GM23338 (cell line): ENCODE measurements at regions not wholly inside any gene's neighbourhood (a gene's known extent, or its start where the extent isn't known, plus 50 kb on each side); places are given as distances from the start of the nearest gene placed in this dataset.

Experiments used
- ATAC-seq: fragments of 200-7000 bp; cut with Tn5 transposase; 3 replicates; pipeline ENCODE4 v1.9.1; 2020
- DNase-seq: peaks from one replicate; pipeline ENCODE4 v3.0.0-alpha.2; 2015; ENCODE audit warnings: low spot score
- H2AFZ ChIP-seq: fragments of 200-600 bp; sonication (generic); 2 replicates; pipeline ENCODE4 v1.8.0; 2016; ENCODE audit warnings: antibody characterized with exemption, mild to moderate bottlenecking, moderate library complexity
- H3F3A ChIP-seq: fragments of 200-600 bp; sonication (generic); replicated peaks from 2 replicates; pipeline ENCODE4 v1.8.0; 2017; ENCODE audit warnings: antibody characterized with exemption, mixed run types, low read depth
- H3K27ac ChIP-seq: fragments of 200-600 bp; sonication (generic); 2 replicates; pipeline ENCODE4 v1.6.1; 2016; ENCODE audit warnings: low read depth
- H3K27me3 ChIP-seq: fragments of 200-600 bp; sonication (generic); 2 replicates; pipeline ENCODE4 v1.8.0; 2016; ENCODE audit warnings: mild to moderate bottlenecking, mixed run types, moderate library complexity; ENCODE audit not compliant: insufficient read depth
- H3K36me3 ChIP-seq: fragments of 200-600 bp; sonication (generic); 2 replicates; pipeline ENCODE4 v1.8.0; 2016; ENCODE audit warnings: mild to moderate bottlenecking; ENCODE audit not compliant: insufficient read depth
- H3K4me1 ChIP-seq: fragments of 200-600 bp; sonication (generic); 2 replicates; pipeline ENCODE4 v1.8.0; 2016; ENCODE audit warnings: mild to moderate bottlenecking, moderate library complexity; ENCODE audit not compliant: insufficient read depth
- H3K4me2 ChIP-seq: fragments of 200-600 bp; sonication (generic); 2 replicates; pipeline ENCODE4 v1.7.1; 2017; ENCODE audit warnings: mixed run types
- H3K4me3 ChIP-seq: fragments of 200-600 bp; sonication (generic); 2 replicates; pipeline ENCODE4 v1.6.1; 2016; ENCODE audit warnings: mixed run types
- H3K79me2 ChIP-seq: fragments of 200-600 bp; sonication (generic); replicated peaks from 2 replicates; pipeline ENCODE4 v1.8.0; 2017; ENCODE audit warnings: mild to moderate bottlenecking; ENCODE audit not compliant: insufficient read depth
- H3K9me2 ChIP-seq: fragments of 200-600 bp; sonication (generic); 2 replicates; pipeline ENCODE4 v1.8.0; 2017; ENCODE audit not compliant: insufficient read depth
- H4K20me1 ChIP-seq: fragments of 200-600 bp; sonication (generic); replicated peaks from 2 replicates; pipeline ENCODE4 v1.8.0; 2017; ENCODE audit warnings: mild to moderate bottlenecking; ENCODE audit not compliant: insufficient read depth
- H3K27ac Mint-ChIP-seq: 2 replicates; pipeline ENCODE4 v1.8.0; 2020; ENCODE audit warnings: inconsistent platforms, mild to moderate bottlenecking, moderate library complexity, mixed read lengths
- H3K27me3 Mint-ChIP-seq: 3 replicates; pipeline ENCODE4 v1.8.0; 2022; ENCODE audit warnings: low read depth, mild to moderate bottlenecking, moderate library complexity, mixed read lengths, inconsistent platforms; ENCODE audit not compliant: insufficient read depth, poor library complexity
- H3K36me3 Mint-ChIP-seq: 3 replicates; pipeline ENCODE4 v1.8.0; 2021; ENCODE audit warnings: low read depth, mild to moderate bottlenecking, inconsistent platforms, moderate library complexity, mixed read lengths
- H3K4me1 Mint-ChIP-seq: 3 replicates; pipeline ENCODE4 v1.8.0; 2020; ENCODE audit warnings: mild to moderate bottlenecking, inconsistent platforms, mixed read lengths
- H3K4me3 Mint-ChIP-seq: 3 replicates; pipeline ENCODE4 v1.8.0; 2021; ENCODE audit warnings: moderate library complexity, mild to moderate bottlenecking, inconsistent platforms, mixed read lengths
- H3K9me3 Mint-ChIP-seq: 3 replicates; pipeline ENCODE4 v1.8.0; 2020; ENCODE audit warnings: moderate library complexity, mild to moderate bottlenecking, inconsistent platforms, mixed read lengths
- CREB1 ChIP-seq: fragments of 250-450 bp; sonication (Bioruptor Pico); IDR thresholded peaks from 2 replicates; pipeline ENCODE4 v1.5.0; 2020; ENCODE audit warnings: low read depth, mild to moderate bottlenecking, moderate library complexity
- CTCF ChIP-seq, 2 experiments: fragments of 200-600 bp in 1 of 2; sonication (generic) in 1 of 2; conservative IDR thresholded peaks; 2 replicates each; pipeline versions ENCODE4 v1.5.1 to v1.6.1; 2016 to 2017; ENCODE audit warnings: antibody characterized with exemption in 2 of 2, low read depth in 2 of 2, mild to moderate bottlenecking in 2 of 2, moderate library complexity in 1 of 2
- EZH2 ChIP-seq: fragments of 200-600 bp; sonication (generic); IDR thresholded peaks from one replicate; pipeline ENCODE4 v1.8.0; 2017; ENCODE audit warnings: antibody characterized with exemption, mild to moderate bottlenecking, low read depth; ENCODE audit not compliant: unreplicated experiment
- EZH2phosphoT487 ChIP-seq: fragments of 200-600 bp; sonication (generic); IDR thresholded peaks from one replicate; pipeline ENCODE4 v1.8.1; 2018; ENCODE audit warnings: antibody characterized with exemption; ENCODE audit not compliant: unreplicated experiment
- JUNB ChIP-seq: IDR thresholded peaks from one replicate; pipeline ENCODE4 v1.6.1; 2016; ENCODE audit warnings: antibody characterized with exemption; ENCODE audit not compliant: unreplicated experiment
- NANOG ChIP-seq: IDR thresholded peaks from 2 replicates; pipeline ENCODE4 v1.6.1; 2016; ENCODE audit warnings: antibody characterized with exemption, borderline replicate concordance
- REST ChIP-seq: IDR thresholded peaks from one replicate; pipeline ENCODE4 v1.6.1; 2018; ENCODE audit warnings: antibody characterized with exemption; ENCODE audit not compliant: unreplicated experiment
- STAT1 ChIP-seq: IDR thresholded peaks from one replicate; pipeline ENCODE4 v1.6.1; 2016; ENCODE audit warnings: antibody characterized with exemption; ENCODE audit not compliant: unreplicated experiment
- ZNF114 ChIP-seq: fragments of 250-450 bp; sonication (Bioruptor Pico); IDR thresholded peaks from 2 replicates; pipeline ENCODE4 v1.5.0; 2020; ENCODE audit warnings: mild to moderate bottlenecking, moderate library complexity
- ZNF331 ChIP-seq: fragments of 250-450 bp; sonication (Bioruptor Pico); IDR thresholded peaks from 2 replicates; pipeline ENCODE4 v1.5.0; 2020; ENCODE audit warnings: low read depth, mild to moderate bottlenecking, moderate library complexity
- TF ChIP-seq, protein P1 (sequence below): fragments of 250-450 bp; sonication (Bioruptor Pico); IDR thresholded peaks from 2 replicates; pipeline ENCODE4 v1.5.0; 2020; ENCODE audit warnings: mild to moderate bottlenecking, moderate library complexity

DNA sequence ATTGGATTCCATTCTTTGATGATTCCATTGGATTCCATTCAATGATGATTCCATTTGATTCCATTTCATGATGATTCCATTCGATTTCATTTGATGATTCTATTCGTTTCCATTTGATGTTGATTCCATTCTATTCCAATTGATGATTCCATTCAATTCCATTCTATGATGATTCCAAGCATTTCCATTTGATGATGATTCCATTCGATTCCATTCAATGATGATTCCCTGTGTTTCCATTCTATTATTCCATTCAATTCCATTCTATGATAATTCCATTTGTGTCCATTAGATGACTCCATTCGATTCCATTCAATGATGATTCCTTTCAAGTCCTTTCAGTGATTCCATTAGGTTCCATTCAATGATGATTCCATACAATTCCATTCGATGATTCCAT is 1090.5 kb downstream of the RPIA start (continued):
- TF ChIP-seq, protein P1, sequence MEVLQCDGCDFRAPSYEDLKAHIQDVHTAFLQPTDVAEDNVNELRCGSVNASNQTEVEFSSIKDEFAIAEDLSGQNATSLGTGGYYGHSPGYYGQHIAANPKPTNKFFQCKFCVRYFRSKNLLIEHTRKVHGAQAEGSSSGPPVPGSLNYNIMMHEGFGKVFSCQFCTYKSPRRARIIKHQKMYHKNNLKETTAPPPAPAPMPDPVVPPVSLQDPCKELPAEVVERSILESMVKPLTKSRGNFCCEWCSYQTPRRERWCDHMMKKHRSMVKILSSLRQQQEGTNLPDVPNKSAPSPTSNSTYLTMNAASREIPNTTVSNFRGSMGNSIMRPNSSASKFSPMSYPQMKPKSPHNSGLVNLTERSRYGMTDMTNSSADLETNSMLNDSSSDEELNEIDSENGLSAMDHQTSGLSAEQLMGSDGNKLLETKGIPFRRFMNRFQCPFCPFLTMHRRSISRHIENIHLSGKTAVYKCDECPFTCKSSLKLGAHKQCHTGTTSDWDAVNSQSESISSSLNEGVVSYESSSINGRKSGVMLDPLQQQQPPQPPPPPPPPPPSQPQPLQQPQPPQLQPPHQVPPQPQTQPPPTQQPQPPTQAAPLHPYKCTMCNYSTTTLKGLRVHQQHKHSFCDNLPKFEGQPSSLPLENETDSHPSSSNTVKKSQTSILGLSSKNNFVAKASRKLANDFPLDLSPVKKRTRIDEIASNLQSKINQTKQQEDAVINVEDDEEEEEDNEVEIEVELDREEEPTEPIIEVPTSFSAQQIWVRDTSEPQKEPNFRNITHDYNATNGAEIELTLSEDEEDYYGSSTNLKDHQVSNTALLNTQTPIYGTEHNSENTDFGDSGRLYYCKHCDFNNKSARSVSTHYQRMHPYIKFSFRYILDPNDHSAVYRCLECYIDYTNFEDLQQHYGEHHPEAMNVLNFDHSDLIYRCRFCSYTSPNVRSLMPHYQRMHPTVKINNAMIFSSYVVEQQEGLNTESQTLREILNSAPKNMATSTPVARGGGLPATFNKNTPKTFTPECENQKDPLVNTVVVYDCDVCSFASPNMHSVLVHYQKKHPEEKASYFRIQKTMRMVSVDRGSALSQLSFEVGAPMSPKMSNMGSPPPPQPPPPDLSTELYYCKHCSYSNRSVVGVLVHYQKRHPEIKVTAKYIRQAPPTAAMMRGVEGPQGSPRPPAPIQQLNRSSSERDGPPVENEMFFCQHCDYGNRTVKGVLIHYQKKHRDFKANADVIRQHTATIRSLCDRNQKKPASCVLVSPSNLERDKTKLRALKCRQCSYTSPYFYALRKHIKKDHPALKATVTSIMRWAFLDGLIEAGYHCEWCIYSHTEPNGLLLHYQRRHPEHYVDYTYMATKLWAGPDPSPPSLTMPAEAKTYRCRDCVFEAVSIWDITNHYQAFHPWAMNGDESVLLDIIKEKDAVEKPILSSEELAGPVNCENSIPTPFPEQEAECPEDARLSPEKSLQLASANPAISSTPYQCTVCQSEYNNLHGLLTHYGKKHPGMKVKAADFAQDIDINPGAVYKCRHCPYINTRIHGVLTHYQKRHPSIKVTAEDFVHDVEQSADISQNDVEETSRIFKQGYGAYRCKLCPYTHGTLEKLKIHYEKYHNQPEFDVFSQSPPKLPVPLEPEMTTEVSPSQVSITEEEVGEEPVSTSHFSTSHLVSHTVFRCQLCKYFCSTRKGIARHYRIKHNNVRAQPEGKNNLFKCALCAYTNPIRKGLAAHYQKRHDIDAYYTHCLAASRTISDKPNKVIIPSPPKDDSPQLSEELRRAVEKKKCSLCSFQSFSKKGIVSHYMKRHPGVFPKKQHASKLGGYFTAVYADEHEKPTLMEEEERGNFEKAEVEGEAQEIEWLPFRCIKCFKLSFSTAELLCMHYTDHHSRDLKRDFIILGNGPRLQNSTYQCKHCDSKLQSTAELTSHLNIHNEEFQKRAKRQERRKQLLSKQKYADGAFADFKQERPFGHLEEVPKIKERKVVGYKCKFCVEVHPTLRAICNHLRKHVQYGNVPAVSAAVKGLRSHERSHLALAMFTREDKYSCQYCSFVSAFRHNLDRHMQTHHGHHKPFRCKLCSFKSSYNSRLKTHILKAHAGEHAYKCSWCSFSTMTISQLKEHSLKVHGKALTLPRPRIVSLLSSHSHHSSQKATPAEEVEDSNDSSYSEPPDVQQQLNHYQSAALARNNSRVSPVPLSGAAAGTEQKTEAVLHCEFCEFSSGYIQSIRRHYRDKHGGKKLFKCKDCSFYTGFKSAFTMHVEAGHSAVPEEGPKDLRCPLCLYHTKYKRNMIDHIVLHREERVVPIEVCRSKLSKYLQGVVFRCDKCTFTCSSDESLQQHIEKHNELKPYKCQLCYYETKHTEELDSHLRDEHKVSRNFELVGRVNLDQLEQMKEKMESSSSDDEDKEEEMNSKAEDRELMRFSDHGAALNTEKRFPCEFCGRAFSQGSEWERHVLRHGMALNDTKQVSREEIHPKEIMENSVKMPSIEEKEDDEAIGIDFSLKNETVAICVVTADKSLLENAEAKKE (CRISPR knock-in tag): no peak
- TF ChIP-seq EZH2: no peak
- TF ChIP-seq REST: no peak
- no peak for TF ChIP-seq JUNB
- TF ChIP-seq CREB1: no peak

- Mint-ChIP-seq H3K27ac (no peak overlapping the region), H3K27me3 (peaks cover 21% of the 10 kb centered on the region), H3K36me3 (peaks cover 92% of the 10 kb centered on the region), H3K4me1 (no peaks in the 10 kb centered on the region), H3K4me3 (no peak overlapping the region), H3K9me3 (peaks cover 100% of the 10 kb centered on the region)
- no peak overlapping the region for H3K27ac ChIP-seq
- H2AFZ ChIP-seq: no peak overlapping the region
- no peaks in the 10 kb centered on the region for H3K79me2 ChIP-seq
- H3F3A ChIP-seq: no peaks in the 10 kb centered on the region
- H3K27me3 ChIP-seq: no peaks in the 10 kb centered on the region
- no peaks in the 10 kb centered on the region for H3K9me2 ChIP-seq
- no peaks in the 10 kb centered on the region for H4K20me1 ChIP-seq
- peaks cover 47% of the 10 kb centered on the region for H3K36me3 ChIP-seq
- H3K4me3 ChIP-seq: no peak overlapping the region
- ATAC-seq (no peak), DNase-seq (no peak)
- H3K4me1 ChIP-seq: no peaks in the 10 kb centered on the region
- no peak overlapping the region for H3K4me2 ChIP-seq
- TF ChIP-seq EZH2phosphoT487 (no peak), ZNF114 (CRISPR knock-in tag) (no peak), NANOG (no peak), CREB1 (no peak), ZNF331 (CRISPR knock-in tag) (no peak), CTCF (conservative IDR thresholded peaks at IDR 0.05; ENCODE audit: low read depth in 2 of 2) (no peak), REST (no peak), STAT1 (no peak)
These were observed 1093.5 kb downstream of the RPIA start for GRCh38 chr2:89784960-89785359.
